GM04503 (cell line): ENCODE measurements at regions not wholly inside any gene's neighbourhood (a gene's known extent, or its start where the extent isn't known, plus 50 kb on each side); places are given as distances from the start of the nearest gene placed in this dataset.
"Not testable (repeated sequence)": the region's sequence is repeated elsewhere in the genome, so short reads cannot be mapped to it uniquely, and the experiment has no call there.

Experiments used
- DNase-seq: peaks from one replicate; pipeline ENCODE4 v3.0.0-alpha.2; 2012; ENCODE audit warnings: low read depth

DNA sequence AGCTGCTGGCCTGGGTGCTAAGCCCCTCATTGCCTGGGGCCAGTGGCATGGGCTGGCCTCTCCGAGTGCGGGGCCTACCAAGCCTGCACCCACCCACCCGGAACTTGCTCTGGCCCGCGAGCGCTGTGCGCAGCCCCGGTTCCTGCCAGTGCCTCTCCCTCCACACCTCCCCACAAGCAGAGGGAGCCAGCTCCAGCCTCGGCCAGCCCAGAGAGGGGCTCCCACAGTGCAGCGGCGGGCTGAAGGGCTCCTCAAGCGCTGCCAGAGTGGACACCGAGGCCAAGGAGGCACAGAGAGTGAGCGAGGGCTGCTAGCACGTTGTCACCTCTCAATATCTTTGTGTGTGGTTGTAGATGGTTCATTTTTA lies 74.8 kb upstream of the ATP1A1 start:
- DNase-seq = not testable (repeated sequence)

DNA sequence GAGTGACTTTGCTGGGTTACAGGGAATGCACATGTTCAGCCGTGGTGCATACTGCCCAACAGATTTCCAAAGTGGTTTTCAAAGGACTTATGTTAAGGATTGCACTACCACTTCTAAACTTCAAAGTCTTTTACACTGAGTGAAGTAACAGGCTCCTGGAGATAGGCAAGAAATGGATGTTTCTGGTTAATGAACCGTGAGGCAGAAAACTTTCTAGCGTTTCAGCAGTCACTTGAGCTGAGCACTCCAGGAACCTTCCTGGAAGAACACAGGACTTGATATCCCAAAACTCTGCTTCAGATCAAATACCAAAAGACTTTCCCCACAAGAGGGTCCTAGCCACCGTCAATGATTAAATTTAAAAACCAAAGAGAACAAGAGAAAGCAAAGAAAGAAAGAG lies 74.3 kb upstream of the ATP1A1 start:
- DNase-seq = no peak

DNA sequence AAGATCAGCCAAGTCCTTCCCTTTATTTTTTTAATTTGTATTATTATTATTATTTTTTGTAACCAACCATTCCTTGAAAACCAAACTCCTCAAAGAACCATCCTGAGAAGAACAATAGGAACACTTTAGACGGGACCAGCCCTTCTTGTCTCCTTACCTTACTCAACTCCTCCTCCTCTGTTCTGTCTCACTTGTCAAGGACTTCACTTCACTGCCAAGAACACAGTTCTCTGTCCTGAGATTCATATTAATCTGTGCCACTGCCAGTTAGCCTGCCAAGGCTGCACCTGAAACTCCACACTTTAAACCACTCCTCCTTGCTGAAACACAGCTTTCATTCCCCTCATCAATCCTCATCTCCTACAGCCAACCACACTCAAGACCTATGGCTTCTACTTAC lies 73.8 kb upstream of the ATP1A1 start:
- DNase-seq = no peak

DNA sequence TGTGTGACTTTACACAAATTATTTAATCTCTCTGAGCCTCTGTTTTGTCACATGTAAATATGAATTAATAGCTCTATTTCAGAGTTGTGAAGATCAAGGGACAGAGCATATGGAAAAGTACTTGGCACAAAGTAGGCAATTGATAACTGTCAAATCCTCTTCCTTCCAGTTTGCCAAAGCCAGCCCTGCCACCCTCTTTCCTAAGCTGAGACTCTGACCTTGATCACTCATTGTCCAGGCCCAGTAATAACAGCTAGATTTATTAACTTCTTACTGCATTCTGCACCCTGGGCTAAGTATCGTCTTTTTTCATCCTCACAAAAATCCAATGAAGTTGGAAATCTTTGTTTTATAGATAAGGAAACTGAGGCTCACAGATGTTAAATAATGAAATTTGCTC lies 70.8 kb upstream of the ATP1A1 start:
- no peak for DNase-seq

DNA sequence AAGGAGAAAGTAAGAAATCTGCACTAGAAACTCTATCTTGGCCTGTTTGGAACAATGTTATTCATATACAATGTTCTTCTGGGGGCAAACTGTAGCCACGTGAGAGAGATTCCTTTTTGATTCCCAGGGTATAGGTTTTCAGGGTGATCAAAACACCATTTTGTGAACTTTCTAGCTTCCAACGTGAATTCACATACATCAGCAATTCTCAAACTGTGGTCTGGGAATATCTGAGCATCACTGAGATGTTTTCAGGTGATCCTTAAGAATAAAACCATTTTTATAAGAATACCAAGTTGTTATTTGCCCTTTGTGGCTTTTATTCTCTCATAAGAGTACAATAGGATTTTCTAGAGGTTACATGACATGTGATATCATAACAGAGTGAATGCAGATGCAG lies 66.9 kb upstream of the ATP1A1 start:
- DNase-seq = no peak

DNA sequence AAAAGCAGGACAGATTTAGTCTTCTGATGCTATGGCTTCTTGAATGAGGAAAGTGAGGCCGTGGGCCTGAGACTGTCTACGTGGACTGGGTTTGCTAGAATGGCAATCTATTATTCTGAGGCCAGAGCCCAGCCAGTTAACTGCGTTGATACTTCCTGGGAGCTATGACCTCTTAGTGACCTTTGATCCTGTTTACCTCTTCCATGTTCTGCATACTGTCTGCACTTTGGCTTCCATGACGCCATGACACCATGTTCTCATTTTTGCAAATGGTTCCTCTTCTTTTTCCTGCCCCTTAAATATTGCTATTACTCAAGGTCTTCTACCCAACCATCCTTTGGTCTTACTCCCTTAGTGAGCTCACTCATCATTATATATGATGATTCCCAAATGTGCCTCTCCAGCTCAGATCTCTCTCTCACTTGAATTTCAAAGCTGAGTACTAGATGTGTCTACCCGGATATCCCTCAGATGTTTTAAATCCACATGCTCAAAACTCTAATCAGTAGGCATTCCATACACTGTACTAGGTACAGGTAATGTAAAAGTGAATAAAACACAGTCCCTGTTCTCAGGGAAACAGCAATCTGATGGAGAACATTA lies 66.1 kb upstream of the ATP1A1 start:
- no peak for DNase-seq

DNA sequence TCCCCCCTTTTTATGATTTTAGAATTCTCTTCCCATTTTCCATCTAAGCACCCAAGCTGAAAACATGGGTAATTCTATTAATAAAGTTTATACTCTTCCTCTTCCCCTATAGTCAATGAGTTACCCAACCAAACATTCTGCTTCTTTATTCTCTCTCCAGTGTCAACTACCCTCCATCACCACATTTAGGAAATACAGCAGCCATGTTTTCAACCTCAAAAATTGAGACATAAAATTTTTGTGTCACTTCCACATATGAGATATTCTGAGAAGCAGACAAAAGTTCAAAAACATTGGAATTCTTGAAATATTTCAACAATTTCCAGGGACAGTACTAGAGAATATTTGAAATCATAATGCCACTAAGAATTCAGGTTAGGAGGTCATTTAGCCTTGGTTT lies 64.8 kb upstream of the ATP1A1 start:
- no peak for DNase-seq

DNA sequence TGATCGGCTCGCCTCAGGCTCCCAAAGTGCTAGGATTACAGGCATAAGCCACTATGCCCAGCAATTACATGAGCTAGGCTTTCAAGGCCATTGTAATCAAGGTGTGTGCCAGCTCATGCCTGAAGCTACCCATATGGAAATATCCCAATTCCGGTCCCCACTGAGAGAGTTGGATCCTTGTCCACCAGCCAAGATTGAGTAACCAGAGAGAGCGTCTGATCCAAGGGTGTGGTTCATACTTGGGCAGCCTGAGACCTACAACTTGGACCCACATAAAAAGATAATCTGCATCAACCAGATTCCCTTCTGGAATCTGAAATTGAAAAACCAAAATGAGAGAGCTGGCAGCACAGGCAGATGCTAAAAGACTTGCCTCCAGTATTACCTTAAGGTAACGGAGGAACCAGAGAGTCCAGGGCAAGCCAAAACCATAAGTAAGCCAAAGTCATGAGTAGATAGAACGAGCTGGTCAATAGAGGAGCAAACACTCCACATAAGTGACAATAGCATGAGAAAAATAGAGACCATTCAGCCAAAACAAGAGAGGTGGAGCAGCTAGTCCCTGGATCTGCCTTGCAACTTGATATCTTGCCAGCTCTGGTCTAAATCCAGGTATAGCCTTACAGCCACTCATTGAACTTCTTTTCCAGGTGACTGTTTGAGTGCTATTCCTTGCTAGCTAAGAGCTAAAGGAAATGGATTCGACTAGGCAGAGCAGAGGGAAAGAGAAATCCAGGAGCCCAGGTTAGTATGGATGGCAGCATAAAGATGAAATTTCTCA lies 63.8 kb upstream of the ATP1A1 start:
- no peak for DNase-seq

DNA sequence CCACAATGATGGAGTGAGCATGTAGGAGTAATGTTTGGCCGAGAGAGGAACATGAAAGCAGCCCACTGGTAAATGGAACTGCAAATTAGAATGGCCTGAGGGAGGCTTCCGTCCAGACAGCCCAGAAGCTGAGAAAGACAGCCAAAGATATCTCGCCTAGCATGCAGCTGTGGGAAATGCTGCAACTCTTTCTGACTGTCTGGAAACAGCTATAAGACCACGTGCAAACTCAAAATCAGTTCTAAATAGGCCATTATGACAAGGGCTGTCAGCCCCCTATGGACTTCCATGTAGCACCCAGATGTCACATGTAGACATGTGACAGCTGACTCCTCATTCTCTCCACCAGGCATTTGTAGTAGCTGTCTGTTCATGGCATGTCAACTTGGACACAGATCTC lies 62.9 kb upstream of the ATP1A1 start:
- DNase-seq = no peak

DNA sequence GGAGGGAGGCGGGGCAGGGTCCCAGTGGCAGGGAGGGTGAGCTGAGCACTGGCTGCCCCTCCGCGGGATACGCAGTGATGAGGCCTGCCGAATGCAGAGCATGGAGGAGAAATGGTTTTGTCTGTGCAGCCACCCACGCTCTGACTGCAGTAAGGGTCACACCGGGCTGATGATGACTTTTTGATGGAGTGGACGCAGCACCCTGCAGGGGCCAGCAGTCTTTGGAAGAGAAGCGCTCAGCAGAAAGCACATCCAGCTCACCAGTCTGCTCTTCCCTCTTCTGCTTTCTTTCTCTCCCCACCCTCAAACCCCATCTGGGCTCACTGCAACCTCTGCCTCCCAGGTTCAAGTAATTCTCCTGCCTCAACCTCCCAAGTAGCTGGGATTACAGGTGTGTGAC lies 61.9 kb upstream of the ATP1A1 start:
- no peak for DNase-seq

DNA sequence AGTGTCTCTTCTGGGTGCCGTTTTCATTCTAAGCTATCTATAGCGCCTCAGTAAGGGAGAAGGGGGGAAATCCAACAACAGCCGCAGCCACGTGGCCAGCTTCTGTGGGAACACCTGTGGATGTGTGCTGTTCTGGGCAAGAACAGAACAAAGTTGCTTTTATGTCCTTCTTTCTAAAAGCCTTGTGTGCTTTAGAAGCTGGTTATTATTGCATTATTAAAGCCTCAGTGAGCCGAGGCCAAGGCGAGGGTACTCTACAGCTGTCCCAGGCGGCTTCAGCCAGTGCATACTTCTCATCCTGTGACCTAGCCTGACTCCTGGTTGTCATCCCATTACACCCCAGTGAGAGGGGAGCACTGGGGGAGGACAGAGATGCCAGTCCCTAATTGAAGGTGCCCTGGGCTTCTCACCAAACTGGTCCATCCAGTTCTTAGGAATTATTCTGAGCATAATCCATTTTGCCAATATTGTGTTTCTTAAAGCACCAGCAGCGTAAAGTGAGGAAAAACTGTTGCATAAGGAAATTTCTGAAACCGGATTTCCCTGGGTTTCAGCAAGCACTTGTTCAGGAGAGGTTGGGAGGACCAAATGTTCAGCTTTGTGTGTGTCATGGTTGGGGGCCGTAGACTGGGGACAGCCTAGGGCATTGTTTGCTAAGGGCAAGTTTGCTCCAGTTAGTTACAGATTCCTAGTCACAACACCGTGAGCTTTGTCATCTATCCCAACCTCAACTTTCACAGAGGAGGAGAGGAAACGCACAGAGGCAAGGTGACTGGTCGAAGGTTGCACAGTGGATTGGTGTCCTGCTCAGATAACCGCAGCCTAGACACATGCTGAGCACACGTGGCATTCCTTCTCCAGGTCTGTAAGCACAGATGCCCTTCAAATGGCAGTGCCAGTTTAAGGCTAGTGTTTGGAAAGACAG lies 61.0 kb upstream of the ATP1A1 start:
- no peak for DNase-seq

DNA sequence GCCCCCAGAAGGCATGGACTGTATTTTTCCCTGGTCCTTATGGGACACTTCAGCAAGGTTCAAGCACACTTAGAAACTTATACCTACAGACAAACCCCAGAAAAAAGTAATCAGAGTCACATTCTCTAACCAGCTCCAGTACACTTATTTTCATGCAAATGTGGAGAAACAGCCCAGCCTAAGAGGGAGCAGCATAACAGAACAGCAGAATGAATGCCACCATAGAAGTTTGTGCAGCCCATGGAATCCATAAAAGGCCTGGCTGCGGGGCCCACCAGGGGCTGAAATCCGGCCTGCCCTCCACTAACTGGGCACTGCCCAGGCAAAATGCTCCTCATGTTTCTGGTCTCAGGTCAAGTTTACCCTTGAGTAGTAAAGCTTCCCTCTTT lies 60.4 kb upstream of the ATP1A1 start:
- no peak for DNase-seq

DNA sequence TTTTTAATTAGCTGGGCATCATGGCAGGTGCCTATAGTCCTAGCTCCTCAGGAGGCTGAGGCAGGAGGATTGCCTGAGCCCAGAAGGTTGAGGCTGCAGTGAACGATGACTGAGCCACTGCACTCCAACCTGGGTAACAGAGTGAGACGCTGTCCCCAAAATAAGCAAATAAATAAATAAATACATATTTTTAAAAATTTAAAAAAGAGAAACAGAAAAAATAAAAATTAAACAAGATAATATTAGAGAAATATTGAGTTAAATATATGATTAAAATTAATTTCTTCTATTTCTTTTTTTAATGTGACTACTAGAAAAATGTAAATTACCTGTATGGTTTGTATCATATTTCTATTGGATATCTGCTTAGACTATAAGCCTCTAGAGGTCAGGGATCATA lies 59.3 kb upstream of the ATP1A1 start:
- DNase-seq = no peak

DNA sequence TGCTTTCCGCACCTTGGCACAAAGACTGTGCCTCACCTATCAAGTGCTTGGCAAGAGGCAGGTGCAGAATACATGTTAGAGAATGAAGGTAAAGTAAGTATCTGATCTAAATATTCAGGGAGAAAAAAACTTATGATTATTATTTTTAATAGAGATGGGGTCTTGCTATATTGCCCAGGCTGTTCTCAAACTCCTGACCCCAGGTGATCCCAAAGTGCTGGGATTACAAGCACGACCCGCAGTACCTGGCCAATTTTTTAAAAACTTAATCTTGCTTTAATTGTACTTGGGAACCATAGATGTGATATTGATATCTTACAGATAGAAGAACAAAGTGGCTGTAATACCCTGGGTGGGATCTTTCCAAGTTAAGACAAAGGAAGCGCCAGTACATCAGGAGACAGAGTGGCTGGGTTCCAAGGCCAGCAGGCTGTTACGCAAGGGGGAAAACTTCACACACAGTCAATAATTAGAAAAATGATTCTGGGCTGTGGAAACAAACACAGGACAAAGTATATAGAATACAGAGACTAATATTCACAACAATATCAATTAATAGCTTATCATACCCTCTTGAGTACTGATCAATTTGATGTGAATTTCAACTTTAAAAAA lies 58.6 kb upstream of the ATP1A1 start:
- no peak for DNase-seq

DNA sequence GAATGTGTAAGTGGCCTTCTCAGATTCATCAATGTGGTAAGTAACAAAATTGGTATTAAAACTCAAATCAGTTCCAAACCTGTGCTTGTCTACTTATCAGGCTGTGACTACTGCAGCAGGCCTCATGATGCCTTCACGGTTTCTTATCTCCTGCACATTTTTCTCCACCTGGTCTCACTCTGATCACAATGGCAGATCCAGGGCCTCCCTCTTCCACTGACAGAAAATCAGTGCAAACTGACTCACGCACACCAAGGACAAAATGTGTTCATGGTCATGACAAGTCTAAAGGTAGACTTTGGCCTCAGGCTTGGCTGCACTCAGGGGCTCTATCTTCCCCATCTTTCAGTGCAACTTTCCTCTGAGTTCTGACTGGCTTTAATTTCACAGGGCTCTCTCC lies 56.7 kb upstream of the ATP1A1 start:
- no peak for DNase-seq

DNA sequence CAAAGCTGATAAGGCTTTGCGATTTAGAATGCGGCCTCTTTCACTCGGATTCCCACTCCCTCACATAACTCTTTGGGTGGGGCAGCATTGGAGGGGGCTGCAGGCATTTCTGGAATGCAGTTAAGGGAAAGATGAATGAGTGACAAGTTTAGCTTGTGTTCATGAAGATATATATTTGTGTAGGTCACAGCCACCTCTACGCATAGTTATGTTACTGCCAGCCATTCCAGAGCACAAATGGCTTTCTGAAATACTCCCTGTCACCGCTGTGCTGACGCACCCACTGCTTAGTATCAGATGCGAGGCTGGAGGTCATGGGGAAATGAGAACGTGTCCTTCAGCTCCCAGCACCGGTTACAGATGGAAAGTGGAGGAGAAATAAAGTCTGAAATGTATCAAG lies 54.1 kb upstream of the ATP1A1 start:
- DNase-seq = no peak

DNA sequence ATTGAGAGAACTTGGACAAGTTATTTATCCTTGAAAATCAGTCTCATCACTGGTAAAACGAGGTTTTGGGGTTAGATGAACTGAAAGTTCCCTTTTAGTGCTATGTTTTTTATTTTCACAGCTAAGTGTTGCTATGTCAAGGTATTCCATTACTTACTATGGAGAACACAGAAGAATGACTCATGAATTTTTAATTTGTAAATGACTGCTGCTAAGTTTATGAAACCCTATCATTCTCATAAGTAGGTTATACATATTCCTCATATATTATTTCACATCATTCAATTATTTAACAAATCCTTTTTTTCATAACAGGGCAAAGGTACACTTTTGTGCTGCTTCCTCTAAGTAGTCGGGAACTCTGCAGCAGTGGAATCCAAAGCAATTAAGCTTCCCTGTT lies 52.2 kb upstream of the ATP1A1 start:
- DNase-seq = no peak

DNA sequence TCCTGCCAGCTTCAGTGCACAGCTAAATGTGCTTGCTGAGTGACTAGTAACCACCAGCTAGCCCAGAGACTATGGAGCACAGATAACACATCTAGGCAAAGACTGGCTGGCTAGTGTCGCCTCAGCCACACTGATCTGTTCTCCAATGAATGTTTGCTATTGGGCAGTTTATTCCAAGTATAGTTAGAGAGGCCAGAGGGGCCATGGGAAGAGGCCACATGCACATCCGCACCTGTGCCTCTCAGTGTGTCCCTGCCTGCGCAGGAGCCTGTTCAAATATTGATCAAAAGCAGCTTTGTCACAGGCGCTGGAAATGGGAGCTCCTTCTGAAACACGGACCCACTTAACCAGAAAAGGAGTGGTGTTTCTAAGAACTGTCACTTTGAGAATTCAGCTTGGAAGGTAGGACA lies 51.3 kb upstream of the ATP1A1 start:
- no peak for DNase-seq

DNA sequence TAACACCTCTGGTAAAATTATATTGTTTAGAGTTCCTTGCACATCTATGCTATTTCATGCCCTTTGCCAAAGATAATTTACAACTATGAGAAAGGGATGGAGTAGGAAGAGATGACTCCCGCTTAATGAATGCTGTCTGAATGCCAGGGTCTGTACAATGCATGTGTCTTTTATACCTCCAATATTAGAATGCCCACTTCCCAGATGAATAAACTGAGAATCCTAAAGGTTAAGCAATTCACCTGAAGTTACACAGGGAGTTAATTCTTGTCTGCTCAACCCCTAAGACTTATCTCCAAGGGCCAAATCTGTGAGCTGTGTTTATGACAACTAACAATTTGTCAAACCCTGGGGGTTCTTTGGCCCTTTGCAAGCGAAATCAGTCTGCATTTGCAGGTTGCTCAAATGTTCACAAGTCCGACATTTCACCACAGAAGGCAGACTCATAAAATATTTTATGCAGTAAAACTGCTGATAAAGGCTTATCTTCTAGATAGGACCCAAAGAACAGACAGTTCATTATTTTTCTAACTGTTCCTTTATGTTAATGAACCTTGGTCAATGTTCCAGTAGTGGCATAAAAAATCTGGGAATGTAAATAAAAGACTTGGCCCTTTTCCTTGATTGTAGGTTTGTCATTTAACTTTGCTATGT lies 50.2 kb upstream of the ATP1A1 start:
- DNase-seq = no peak
